BE2C (cell line): ENCODE measurements at regions not wholly inside any gene's neighbourhood (a gene's known extent, or its start where the extent isn't known, plus 50 kb on each side); places are given as distances from the start of the nearest gene placed in this dataset.

Source experiments
- DNase-seq: peaks from one replicate; pipeline ENCODE4 v3.0.0-alpha.2; 2020
- H3K27me3 ChIP-seq: fragments of 250-450 bp; sonication (Bioruptor Pico); 2 replicates; pipeline ENCODE4 v1.5.1; 2020; ENCODE audit warnings: mild to moderate bottlenecking
- H3K36me3 ChIP-seq: fragments of 250-450 bp; sonication (Bioruptor Pico); 2 replicates; pipeline ENCODE4 v1.5.1; 2020; ENCODE audit warnings: mild to moderate bottlenecking
- H3K4me1 ChIP-seq: fragments of 250-450 bp; sonication (Bioruptor Pico); 2 replicates; pipeline ENCODE4 v1.5.1; 2020
- H3K4me3 ChIP-seq: 2 replicates; pipeline ENCODE4 v1.5.1; 2011; ENCODE audit warnings: low read depth, low read length
- H3K9me3 ChIP-seq: fragments of 250-450 bp; sonication (Bioruptor Pico); 2 replicates; pipeline ENCODE4 v1.5.1; 2020
- CTCF ChIP-seq: IDR thresholded peaks from 2 replicates; pipeline ENCODE4 v1.5.1; 2012; ENCODE audit warnings: mild to moderate bottlenecking, low read depth, low read length

GRCh38 chr16:85170066-85170491, 57.8 kb upstream of the CIBAR2 start:
- Histone ChIP-seq H3K36me3 (no peaks in the 10 kb centered on the region), H3K4me1 (peaks cover 30% of the 10 kb centered on the region), H3K9me3 (no peaks in the 10 kb centered on the region), H3K27me3 (no peaks in the 10 kb centered on the region), H3K4me3 (peak overlapping the region; percentile 69)
- no peak for TF ChIP-seq CTCF
- peak; percentile 12 for DNase-seq

- Histone ChIP-seq H3K9me3 (no peaks in the 10 kb centered on the region), H3K36me3 (no peaks in the 10 kb centered on the region; the same call in 1 of the 2 replicates), H3K27me3 (no peaks in the 10 kb centered on the region), H3K4me3 (peak overlapping the region; percentile 69), H3K4me1 (peaks cover 28% of the 10 kb centered on the region)
- TF ChIP-seq CTCF, result no peak
- DNase-seq, result peak; percentile 43
Observed at GRCh38 chr16:85170590-85171003, 58.3 kb upstream of the CIBAR2 start.

- no peak for DNase-seq
- no peak for TF ChIP-seq CTCF
- Histone ChIP-seq H3K36me3 (peaks cover 3% of the 10 kb centered on the region; the same call in 1 of the 2 replicates), H3K4me3 (peak overlapping the region; percentile 69), H3K9me3 (no peaks in the 10 kb centered on the region), H3K4me1 (peaks cover 30% of the 10 kb centered on the region), H3K27me3 (no peaks in the 10 kb centered on the region)
Observed at GRCh38 chr16:85171004-85171758, 58.9 kb upstream of the CIBAR2 start.

- Histone ChIP-seq H3K27me3 (no peaks in the 10 kb centered on the region), H3K9me3 (no peaks in the 10 kb centered on the region), H3K36me3 (peaks cover 6% of the 10 kb centered on the region), H3K4me1 (peaks cover 37% of the 10 kb centered on the region), H3K4me3 (peak overlapping the region; percentile 69)
- DNase-seq, result no peak
- no peak for TF ChIP-seq CTCF
Observed at GRCh38 chr16:85171759-85172454, 59.6 kb upstream of the CIBAR2 start.

GRCh38 chr16:85172455-85173145, 60.3 kb upstream of the CIBAR2 start:
- H3K36me3 ChIP-seq, result peaks cover 13% of the 10 kb centered on the region
- no peaks in the 10 kb centered on the region for H3K27me3 ChIP-seq
- TF ChIP-seq CTCF, result peak; percentile 73
- H3K4me1 ChIP-seq, result peaks cover 36% of the 10 kb centered on the region
- peak; percentile 78 for DNase-seq
- H3K4me3 ChIP-seq, result peak overlapping the region; percentile 69
- H3K9me3 ChIP-seq, result no peaks in the 10 kb centered on the region
